ENCODE measurements at regions not wholly inside any gene's neighbourhood (a gene's known extent, or its start where the extent isn't known, plus 50 kb on each side); places are given as distances from the start of the nearest gene placed in this dataset.

DNA sequence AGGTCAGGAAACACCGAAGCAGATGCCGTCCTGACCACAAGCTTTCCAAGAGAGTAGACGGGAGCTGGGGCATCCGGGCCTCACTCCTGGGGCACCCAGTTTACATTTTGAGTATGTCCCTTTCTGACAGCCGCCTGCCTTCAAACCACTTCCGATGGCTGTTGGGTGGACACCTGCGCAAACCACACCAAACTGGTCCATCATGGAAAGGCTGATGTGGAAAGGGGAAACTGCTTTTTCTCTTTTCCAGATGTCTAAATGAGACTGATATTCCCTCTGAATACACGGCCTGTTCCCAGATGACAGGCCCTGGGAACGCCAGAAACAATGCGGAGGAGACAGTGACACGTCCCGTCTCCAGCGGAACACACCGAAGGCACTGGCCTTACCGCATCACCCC is 290.0 kb upstream of the SALL3 start:
- TF ChIP-seq POLR2AphosphoS5 (IDR thresholded peaks at IDR 0.05; ENCODE audit: low read depth, low read length): no peak
- TF ChIP-seq FOXP2 (optimal IDR thresholded peaks at IDR 0.05; ENCODE audit: borderline replicate concordance, extremely low read depth, extremely low read length, insufficient read depth): no peak
- TF ChIP-seq, protein P1, sequence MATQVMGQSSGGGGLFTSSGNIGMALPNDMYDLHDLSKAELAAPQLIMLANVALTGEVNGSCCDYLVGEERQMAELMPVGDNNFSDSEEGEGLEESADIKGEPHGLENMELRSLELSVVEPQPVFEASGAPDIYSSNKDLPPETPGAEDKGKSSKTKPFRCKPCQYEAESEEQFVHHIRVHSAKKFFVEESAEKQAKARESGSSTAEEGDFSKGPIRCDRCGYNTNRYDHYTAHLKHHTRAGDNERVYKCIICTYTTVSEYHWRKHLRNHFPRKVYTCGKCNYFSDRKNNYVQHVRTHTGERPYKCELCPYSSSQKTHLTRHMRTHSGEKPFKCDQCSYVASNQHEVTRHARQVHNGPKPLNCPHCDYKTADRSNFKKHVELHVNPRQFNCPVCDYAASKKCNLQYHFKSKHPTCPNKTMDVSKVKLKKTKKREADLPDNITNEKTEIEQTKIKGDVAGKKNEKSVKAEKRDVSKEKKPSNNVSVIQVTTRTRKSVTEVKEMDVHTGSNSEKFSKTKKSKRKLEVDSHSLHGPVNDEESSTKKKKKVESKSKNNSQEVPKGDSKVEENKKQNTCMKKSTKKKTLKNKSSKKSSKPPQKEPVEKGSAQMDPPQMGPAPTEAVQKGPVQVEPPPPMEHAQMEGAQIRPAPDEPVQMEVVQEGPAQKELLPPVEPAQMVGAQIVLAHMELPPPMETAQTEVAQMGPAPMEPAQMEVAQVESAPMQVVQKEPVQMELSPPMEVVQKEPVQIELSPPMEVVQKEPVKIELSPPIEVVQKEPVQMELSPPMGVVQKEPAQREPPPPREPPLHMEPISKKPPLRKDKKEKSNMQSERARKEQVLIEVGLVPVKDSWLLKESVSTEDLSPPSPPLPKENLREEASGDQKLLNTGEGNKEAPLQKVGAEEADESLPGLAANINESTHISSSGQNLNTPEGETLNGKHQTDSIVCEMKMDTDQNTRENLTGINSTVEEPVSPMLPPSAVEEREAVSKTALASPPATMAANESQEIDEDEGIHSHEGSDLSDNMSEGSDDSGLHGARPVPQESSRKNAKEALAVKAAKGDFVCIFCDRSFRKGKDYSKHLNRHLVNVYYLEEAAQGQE (IDR thresholded peaks at IDR 0.05; ENCODE audit: insufficient read depth in 1 of 2, low read depth in 2 of 2, low read length in 2 of 2): no peak
- no peak for TF ChIP-seq SIN3A (IDR thresholded peaks at IDR 0.05; ENCODE audit: borderline replicate concordance, insufficient read depth, low read length)
- no peak for TF ChIP-seq TAF1 (IDR thresholded peaks at IDR 0.05; ENCODE audit: borderline replicate concordance, insufficient read depth, low read length)

DNA sequence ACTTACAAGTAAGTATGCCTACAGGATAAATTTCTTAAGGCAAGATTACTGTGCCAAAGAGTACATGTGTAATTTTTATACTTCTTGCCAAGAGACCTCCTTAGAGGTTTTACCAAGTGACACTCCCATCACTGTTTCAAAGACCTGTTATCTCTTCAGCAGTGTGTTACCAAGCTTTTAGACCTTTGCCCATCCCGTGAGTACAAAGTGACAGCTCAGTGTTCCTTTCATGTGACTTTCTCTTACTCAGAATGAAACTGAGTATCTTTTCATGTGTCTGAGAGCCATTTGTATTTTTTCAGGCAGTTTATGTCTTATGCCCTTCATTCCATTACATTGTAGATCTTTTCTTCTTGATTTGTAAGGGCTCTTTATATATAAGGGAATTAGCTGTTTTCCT is 287.5 kb upstream of the SALL3 start:
- TF ChIP-seq SIN3A (IDR thresholded peaks at IDR 0.05; ENCODE audit: borderline replicate concordance, insufficient read depth, low read length): no peak
- TF ChIP-seq, protein P1 (IDR thresholded peaks at IDR 0.05; ENCODE audit: insufficient read depth in 1 of 2, low read depth in 2 of 2, low read length in 2 of 2): no peak
- no peak for TF ChIP-seq POLR2AphosphoS5 (IDR thresholded peaks at IDR 0.05; ENCODE audit: low read depth, low read length)
- no peak for TF ChIP-seq TAF1 (IDR thresholded peaks at IDR 0.05; ENCODE audit: borderline replicate concordance, insufficient read depth, low read length)
- TF ChIP-seq FOXP2 (optimal IDR thresholded peaks at IDR 0.05; ENCODE audit: borderline replicate concordance, extremely low read depth, extremely low read length, insufficient read depth): no peak

DNA sequence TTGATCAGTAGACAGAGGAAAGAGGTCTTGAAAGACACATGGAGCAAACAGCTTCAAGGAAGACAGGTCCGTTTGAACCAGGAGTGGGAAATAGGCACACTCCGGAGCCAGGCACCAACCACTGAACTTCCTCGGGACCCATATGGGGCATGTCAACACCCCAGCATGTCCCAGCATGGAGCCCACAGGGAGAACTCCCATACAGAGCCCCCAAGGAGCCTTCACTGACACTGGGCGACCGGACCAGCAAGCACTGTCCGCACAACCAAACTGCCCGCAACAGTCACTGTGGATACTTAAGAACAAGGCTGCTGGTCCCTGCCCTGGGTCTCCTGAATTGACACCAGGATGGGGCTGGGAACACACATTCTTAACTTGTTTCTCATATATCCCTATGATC is 286.2 kb upstream of the SALL3 start:
- TF ChIP-seq POLR2AphosphoS5 (IDR thresholded peaks at IDR 0.05; ENCODE audit: low read depth, low read length) (no peak), SIN3A (IDR thresholded peaks at IDR 0.05; ENCODE audit: borderline replicate concordance, insufficient read depth, low read length) (no peak), FOXP2 (optimal IDR thresholded peaks at IDR 0.05; ENCODE audit: borderline replicate concordance, extremely low read depth, extremely low read length, insufficient read depth) (no peak), TAF1 (IDR thresholded peaks at IDR 0.05; ENCODE audit: borderline replicate concordance, insufficient read depth, low read length) (no peak)
- TF ChIP-seq, protein P1 (IDR thresholded peaks at IDR 0.05; ENCODE audit: insufficient read depth in 1 of 2, low read depth in 2 of 2, low read length in 2 of 2): no peak

DNA sequence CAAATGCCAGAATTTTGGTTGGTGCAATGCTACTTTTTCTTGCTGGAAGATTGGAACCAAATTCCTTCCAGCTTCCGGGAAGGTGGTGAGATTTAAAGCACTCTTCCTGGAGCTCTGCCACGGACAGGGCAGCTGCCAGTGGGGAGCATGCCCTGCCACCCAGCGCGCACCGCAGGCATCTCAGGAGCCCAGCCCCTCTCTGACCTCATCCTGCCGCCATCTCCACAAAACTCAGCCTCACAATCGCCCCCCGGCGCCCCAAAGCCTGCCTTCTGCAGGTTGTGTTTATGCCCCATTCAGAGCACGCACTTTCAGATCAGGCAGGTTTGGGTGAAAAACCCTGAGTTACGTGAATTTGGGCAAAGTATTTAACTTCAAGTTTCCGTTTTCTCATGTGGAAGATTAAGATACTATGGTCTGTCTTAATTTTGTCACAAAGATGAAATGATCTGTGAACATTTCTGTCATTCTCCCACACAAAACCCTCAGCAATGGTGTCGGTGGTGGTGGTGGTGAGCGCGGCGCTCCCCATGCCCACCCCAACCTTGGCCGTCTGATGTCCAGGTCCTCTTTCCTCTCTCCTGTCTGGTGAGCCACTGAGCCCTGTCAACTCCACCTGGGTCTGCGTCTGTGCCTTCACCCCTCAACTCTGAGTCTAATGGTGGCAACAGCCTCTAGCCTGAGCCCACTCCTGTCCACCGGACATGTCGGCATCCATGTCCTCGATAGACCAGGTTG is 282.8 kb upstream of the SALL3 start:
- TF ChIP-seq TAF1 (IDR thresholded peaks at IDR 0.05; ENCODE audit: borderline replicate concordance, insufficient read depth, low read length) (no peak), FOXP2 (optimal IDR thresholded peaks at IDR 0.05; ENCODE audit: borderline replicate concordance, extremely low read depth, extremely low read length, insufficient read depth) (no peak), SIN3A (IDR thresholded peaks at IDR 0.05; ENCODE audit: borderline replicate concordance, insufficient read depth, low read length) (no peak), POLR2AphosphoS5 (IDR thresholded peaks at IDR 0.05; ENCODE audit: low read depth, low read length) (no peak)
- TF ChIP-seq, protein P1 (IDR thresholded peaks at IDR 0.05; ENCODE audit: insufficient read depth in 1 of 2, low read depth in 2 of 2, low read length in 2 of 2): no peak
